ENCODE measurements at regions not wholly inside any gene's neighbourhood (a gene's known extent, or its start where the extent isn't known, plus 50 kb on each side); places are given as distances from the start of the nearest gene placed in this dataset.

DNA sequence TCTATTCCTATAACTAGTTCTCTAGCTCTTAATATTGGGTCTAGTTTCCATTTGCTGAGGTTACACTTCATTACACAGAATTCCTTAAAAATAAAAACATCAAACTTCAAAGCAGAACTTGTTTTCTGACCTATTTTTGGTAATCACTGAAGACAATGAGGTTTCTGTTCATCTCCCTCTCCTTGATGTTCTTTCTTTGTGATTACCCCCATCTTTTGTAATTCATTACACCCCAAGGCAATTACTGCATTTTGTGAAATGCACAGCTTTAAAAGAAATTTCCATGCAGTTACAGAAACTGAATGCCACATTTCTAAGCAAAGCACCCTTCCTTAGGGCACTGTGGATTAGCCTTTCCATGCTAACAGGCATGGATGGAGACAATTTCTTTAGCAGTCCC is 363.2 kb upstream of the RND3 start:
- CTCF ChIA-PET, result no interaction called here
- Mint-ChIP-seq H3K36me3 (ENCODE audit: insufficient read depth, unreplicated experiment) (no peaks in the 10 kb centered on the region), H3K4me3 (ENCODE audit: unreplicated experiment) (no peak overlapping the region), H3K27ac (ENCODE audit: unreplicated experiment) (no peak overlapping the region), H3K9me3 (ENCODE audit: unreplicated experiment) (peaks cover 10% of the 10 kb centered on the region), H3K4me1 (ENCODE audit: low read depth, unreplicated experiment) (peaks cover 16% of the 10 kb centered on the region), H3K27me3 (ENCODE audit: insufficient read depth, unreplicated experiment) (no peaks in the 10 kb centered on the region)
- BruUV-seq (replicated peaks), result no TSS peak
- no peaks in the 10 kb centered on the region for H3K9me3 ChIP-seq
- H3K4me1 ChIP-seq, result no peaks in the 10 kb centered on the region
- H3K36me3 ChIP-seq (ENCODE audit: control insufficient read depth, insufficient read depth, low read length), result no peaks in the 10 kb centered on the region
- POLR2A ChIA-PET, result no interaction called here
- H3K4me3 ChIP-seq (ENCODE audit: low read depth, low read length), result no peak overlapping the region
- no peak for DNase-seq
- no peaks in the 10 kb centered on the region for H3K27me3 ChIP-seq (replicated peaks; ENCODE audit: control insufficient read depth, insufficient read depth, low read length)
- TF ChIP-seq, protein P1, sequence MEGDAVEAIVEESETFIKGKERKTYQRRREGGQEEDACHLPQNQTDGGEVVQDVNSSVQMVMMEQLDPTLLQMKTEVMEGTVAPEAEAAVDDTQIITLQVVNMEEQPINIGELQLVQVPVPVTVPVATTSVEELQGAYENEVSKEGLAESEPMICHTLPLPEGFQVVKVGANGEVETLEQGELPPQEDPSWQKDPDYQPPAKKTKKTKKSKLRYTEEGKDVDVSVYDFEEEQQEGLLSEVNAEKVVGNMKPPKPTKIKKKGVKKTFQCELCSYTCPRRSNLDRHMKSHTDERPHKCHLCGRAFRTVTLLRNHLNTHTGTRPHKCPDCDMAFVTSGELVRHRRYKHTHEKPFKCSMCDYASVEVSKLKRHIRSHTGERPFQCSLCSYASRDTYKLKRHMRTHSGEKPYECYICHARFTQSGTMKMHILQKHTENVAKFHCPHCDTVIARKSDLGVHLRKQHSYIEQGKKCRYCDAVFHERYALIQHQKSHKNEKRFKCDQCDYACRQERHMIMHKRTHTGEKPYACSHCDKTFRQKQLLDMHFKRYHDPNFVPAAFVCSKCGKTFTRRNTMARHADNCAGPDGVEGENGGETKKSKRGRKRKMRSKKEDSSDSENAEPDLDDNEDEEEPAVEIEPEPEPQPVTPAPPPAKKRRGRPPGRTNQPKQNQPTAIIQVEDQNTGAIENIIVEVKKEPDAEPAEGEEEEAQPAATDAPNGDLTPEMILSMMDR (IDR thresholded peaks at IDR 0.05; ENCODE audit: insufficient read depth in 1 of 2, low read depth in 1 of 2, low read length in 1 of 2, severe bottlenecking in 1 of 2, unreplicated experiment in 1 of 2), result no peak
- intact Hi-C loops (cut with micrococcal nuclease; ENCODE audit: unreplicated experiment), result no loop called here

DNA sequence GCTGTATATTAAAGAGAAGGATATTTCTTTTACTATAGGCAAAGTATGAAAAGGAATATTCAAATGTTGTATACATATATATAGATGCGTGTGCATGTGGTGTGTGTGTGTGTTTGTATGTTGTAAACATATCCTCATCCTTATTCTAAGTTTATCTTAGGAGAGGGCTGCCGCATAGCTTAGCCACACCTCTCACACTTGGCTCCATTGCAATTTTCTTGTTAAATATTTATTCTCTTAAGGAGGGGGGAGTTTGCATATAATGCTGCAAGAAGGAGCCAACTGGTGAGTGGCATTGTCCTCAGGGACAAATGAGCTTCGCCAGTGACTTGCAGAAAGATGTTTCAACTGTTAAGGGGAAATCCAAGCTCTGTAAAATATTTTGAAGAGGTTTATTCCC is 360.1 kb upstream of the RND3 start:
- TF ChIP-seq, protein P1 (IDR thresholded peaks at IDR 0.05; ENCODE audit: insufficient read depth in 1 of 2, low read depth in 1 of 2, low read length in 1 of 2, severe bottlenecking in 1 of 2, unreplicated experiment in 1 of 2), result no peak
- H3K4me3 Mint-ChIP-seq (ENCODE audit: unreplicated experiment), result no peak overlapping the region
- DNase-seq, result no peak
- no peak overlapping the region for H3K4me3 ChIP-seq (ENCODE audit: low read depth, low read length)
- no peaks in the 10 kb centered on the region for H3K4me1 Mint-ChIP-seq (ENCODE audit: low read depth, unreplicated experiment)
- intact Hi-C loops (cut with micrococcal nuclease; ENCODE audit: unreplicated experiment), result no loop called here
- no peaks in the 10 kb centered on the region for H3K4me1 ChIP-seq
- no peaks in the 10 kb centered on the region for H3K9me3 ChIP-seq
- no peaks in the 10 kb centered on the region for H3K36me3 Mint-ChIP-seq (ENCODE audit: insufficient read depth, unreplicated experiment)
- POLR2A ChIA-PET, result no interaction called here
- no peak overlapping the region for H3K27ac Mint-ChIP-seq (ENCODE audit: unreplicated experiment)
- BruUV-seq (replicated peaks), result no TSS peak
- no peaks in the 10 kb centered on the region for H3K27me3 ChIP-seq (replicated peaks; ENCODE audit: control insufficient read depth, insufficient read depth, low read length)
- no peaks in the 10 kb centered on the region for H3K36me3 ChIP-seq (ENCODE audit: control insufficient read depth, insufficient read depth, low read length)
- CTCF ChIA-PET, result interaction anchor here (0.6 kb wide), 1 partner anchor 563 kb away, joined by 9 read pairs; no protein-coding TSS in a partner anchor
- H3K27me3 Mint-ChIP-seq (ENCODE audit: insufficient read depth, unreplicated experiment), result no peaks in the 10 kb centered on the region
- no peaks in the 10 kb centered on the region for H3K9me3 Mint-ChIP-seq (ENCODE audit: unreplicated experiment)

DNA sequence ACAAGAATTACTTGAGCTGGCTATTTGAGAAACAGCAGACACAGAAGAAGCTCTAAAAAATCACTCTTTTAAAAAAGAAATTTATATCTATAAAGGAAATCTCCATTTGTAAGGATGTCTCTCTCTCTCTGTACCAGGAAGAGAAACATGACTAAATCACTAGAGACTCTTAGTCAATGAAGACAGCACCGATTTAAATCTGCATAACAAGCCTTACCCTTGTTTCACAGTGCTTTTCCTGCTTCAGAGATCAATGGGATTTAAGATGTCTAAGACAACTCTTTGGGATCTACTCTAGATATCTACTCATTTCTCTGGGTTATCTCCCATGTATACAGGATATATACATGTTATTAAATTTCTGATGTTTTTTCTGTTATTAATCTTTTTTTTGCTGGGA is 359.2 kb upstream of the RND3 start:
- no peak overlapping the region for H3K27ac Mint-ChIP-seq (ENCODE audit: unreplicated experiment)
- H3K4me3 Mint-ChIP-seq (ENCODE audit: unreplicated experiment), result no peak overlapping the region
- Histone ChIP-seq H3K9me3 (no peaks in the 10 kb centered on the region), H3K27me3 (replicated peaks; ENCODE audit: control insufficient read depth, insufficient read depth, low read length) (no peaks in the 10 kb centered on the region), H3K4me3 (ENCODE audit: low read depth, low read length) (no peak overlapping the region), H3K36me3 (ENCODE audit: control insufficient read depth, insufficient read depth, low read length) (no peaks in the 10 kb centered on the region), H3K4me1 (no peaks in the 10 kb centered on the region)
- no TSS peak for BruUV-seq (replicated peaks)
- H3K4me1 Mint-ChIP-seq (ENCODE audit: low read depth, unreplicated experiment), result no peaks in the 10 kb centered on the region
- TF ChIP-seq, protein P1 (IDR thresholded peaks at IDR 0.05; ENCODE audit: insufficient read depth in 1 of 2, low read depth in 1 of 2, low read length in 1 of 2, severe bottlenecking in 1 of 2, unreplicated experiment in 1 of 2), result no peak
- H3K36me3 Mint-ChIP-seq (ENCODE audit: insufficient read depth, unreplicated experiment), result no peaks in the 10 kb centered on the region
- intact Hi-C loops (cut with micrococcal nuclease; ENCODE audit: unreplicated experiment), result no loop called here
- no peaks in the 10 kb centered on the region for H3K27me3 Mint-ChIP-seq (ENCODE audit: insufficient read depth, unreplicated experiment)
- H3K9me3 Mint-ChIP-seq (ENCODE audit: unreplicated experiment), result no peaks in the 10 kb centered on the region
- POLR2A ChIA-PET, result no interaction called here
- no peak for DNase-seq
- CTCF ChIA-PET, result no interaction called here
